SK-N-MC (cell line): ENCODE measurements at regions not wholly inside any gene's neighbourhood (a gene's known extent, or its start where the extent isn't known, plus 50 kb on each side); places are given as distances from the start of the nearest gene placed in this dataset.

Experiments
- EZH2 ChIP-seq: fragments of 200-600 bp; sonication (generic); IDR thresholded peaks from one replicate; pipeline ENCODE4 v1.6.1; 2017; ENCODE audit warnings: antibody characterized with exemption
- FOXP2 ChIP-seq: optimal IDR thresholded peaks from 2 replicates; pipeline ENCODE3; 2011; ENCODE audit warnings: mild to moderate bottlenecking, moderate library complexity; ENCODE audit not compliant: insufficient read depth; ENCODE audit errors: extremely low read length, control extremely low read depth
- POLR2AphosphoS5 ChIP-seq: IDR thresholded peaks from 2 replicates; pipeline ENCODE4 v1.6.1; 2012; ENCODE audit warnings: mild to moderate bottlenecking, low read depth, low read length, borderline replicate concordance

DNA sequence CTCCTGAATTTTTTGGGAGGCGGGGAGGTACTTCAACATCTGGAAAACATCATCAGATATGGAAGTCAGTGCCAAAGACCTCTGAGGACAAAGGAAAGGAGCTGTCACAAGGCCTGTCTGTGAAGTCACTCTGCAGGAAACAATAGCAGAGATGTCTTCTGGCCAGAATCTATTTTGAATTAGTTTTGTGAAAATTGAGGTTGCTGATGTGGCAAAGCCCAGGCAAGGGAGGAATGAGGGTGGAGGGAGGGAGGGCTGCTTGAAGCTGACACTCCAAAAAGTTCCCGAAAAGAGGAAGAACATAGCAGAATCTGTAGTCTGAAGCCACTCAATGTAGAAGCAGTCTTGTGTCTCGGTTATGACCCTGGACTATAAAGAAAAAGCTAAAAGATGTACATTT is 151.1 kb upstream of the LHCGR start:
- TF ChIP-seq POLR2AphosphoS5 (no peak), EZH2 (no peak), FOXP2 (no peak)
